GM12878 (cell line): ENCODE measurements at regions not wholly inside any gene's neighbourhood (a gene's known extent, or its start where the extent isn't known, plus 50 kb on each side); places are given as distances from the start of the nearest gene placed in this dataset.

Experiments
- ATAC-seq: fragments of 200-7000 bp; cut with Tn5 transposase; 3 replicates; pipeline ENCODE4 v1.9.1; 2020; ENCODE audit warnings: mild to moderate bottlenecking, moderate library complexity
- BruUV-seq: library from RNA; stranded (reverse); fragments of 400-500 nt; replicated peaks from 2 replicates; lab custom pipeline; 2021; lab: Mats Ljungman, UMichigan
- CTCF ChIA-PET: fragments of 300-600 bp; sonication (Branson Sonifier 250); formaldehyde crosslinking; extraction: SDS; loops from one replicate; lab custom pipeline; 2021; ENCODE audit warnings: inconsistent platforms; lab: Yijun Ruan, JAX
- POLR2A ChIA-PET: fragments of 350-600 bp; formaldehyde crosslinking; extraction: SDS; loops from one replicate; lab custom pipeline; 2021; ENCODE audit warnings: inconsistent platforms; lab: Charles Lee
- RAD21 ChIA-PET: fragments of 300-600 bp; sonication (Branson Sonifier 250); formaldehyde crosslinking; loops from one replicate; lab custom pipeline; 2023; ENCODE audit warnings: antibody characterized with exemption; ENCODE audit not compliant: unreplicated experiment; lab: Charles Lee
- SMC1A ChIA-PET: fragments of 300-600 bp; sonication (Branson Sonifier 250); formaldehyde crosslinking; loops from one replicate; lab custom pipeline; 2023; ENCODE audit not compliant: unreplicated experiment, uncharacterized antibody; lab: Charles Lee
- DNase-seq: peaks from one replicate; pipeline ENCODE4 v3.0.0-alpha.2; 2011; ENCODE audit warnings: low read depth, low spot score
- FAIRE-seq: peaks from 3 replicates; lab custom pipeline; 2011; peaks lifted over from hg19 to GRCh38; lab: Jason Lieb, UNC
- H2AFZ ChIP-seq: 2 replicates; pipeline ENCODE4 v1.6.0; 2011; ENCODE audit warnings: low read depth, low read length, control low read depth; ENCODE audit not compliant: control insufficient read depth
- H3K27ac ChIP-seq: 2 replicates; pipeline ENCODE4 v1.5.1; 2011; ENCODE audit warnings: control low read depth; ENCODE audit not compliant: control insufficient read depth, insufficient read depth
- H3K27me3 ChIP-seq, 2 experiments: replicated peaks in 1 of 2; 2 replicates each; pipeline versions ENCODE4 v1.6.0 to v1.6.1; 2011; ENCODE audit warnings: low read length in 1 of 2; ENCODE audit not compliant: control insufficient read depth in 2 of 2, insufficient read depth in 2 of 2
- H3K36me3 ChIP-seq, 2 experiments: 2 replicates each; pipeline ENCODE4 v1.5.1; 2011; ENCODE audit warnings: low read length in 1 of 2; ENCODE audit not compliant: control insufficient read depth in 2 of 2, insufficient read depth in 2 of 2
- H3K4me1 ChIP-seq: 2 replicates; pipeline ENCODE4 v1.6.1; 2011; ENCODE audit warnings: mild to moderate bottlenecking, low read length, moderate library complexity, mixed read lengths; ENCODE audit not compliant: control insufficient read depth, insufficient read depth
- H3K4me2 ChIP-seq: 2 replicates; pipeline ENCODE4 v1.6.0; 2011; ENCODE audit warnings: control low read depth; ENCODE audit not compliant: control insufficient read depth, insufficient read depth
- H3K4me3 ChIP-seq: fragments of 200-600 bp; sonication (generic); 2 replicates; pipeline ENCODE4 v1.5.1; 2016
- H3K79me2 ChIP-seq: 2 replicates; pipeline ENCODE4 v1.6.0; 2011; ENCODE audit warnings: low read length; ENCODE audit not compliant: control insufficient read depth, insufficient read depth
- H3K9ac ChIP-seq: 2 replicates; pipeline ENCODE4 v1.8.0; 2011; ENCODE audit warnings: low read length, control low read depth, mixed read lengths; ENCODE audit not compliant: control insufficient read depth, insufficient read depth
- H3K9me3 ChIP-seq: replicated peaks from 3 replicates; pipeline ENCODE4 v1.5.1; 2011; ENCODE audit warnings: mild to moderate bottlenecking, low read length; ENCODE audit not compliant: control insufficient read depth, insufficient read depth
- H4K20me1 ChIP-seq: 2 replicates; pipeline ENCODE4 v1.6.0; 2011; ENCODE audit not compliant: control insufficient read depth, insufficient read depth
- HDAC2 ChIP-seq: fragments of 200-600 bp; sonication (generic); IDR thresholded peaks from 2 replicates; pipeline ENCODE4 v1.6.1; 2017
- IRF4 ChIP-seq: IDR thresholded peaks from 2 replicates; pipeline ENCODE4 v1.6.1; 2011; ENCODE audit warnings: low read depth, low read length
- LARP7 ChIP-seq: fragments of 450-650 bp; IDR thresholded peaks from 2 replicates; pipeline ENCODE4 v1.6.1; 2017; ENCODE audit warnings: mild to moderate bottlenecking
- MEF2B ChIP-seq: fragments of 450-650 bp; IDR thresholded peaks from 2 replicates; pipeline ENCODE4 v1.6.1; 2018; ENCODE audit warnings: mild to moderate bottlenecking, moderate library complexity; ENCODE audit not compliant: partially characterized antibody, poor library complexity, severe bottlenecking
- MTA3 ChIP-seq: IDR thresholded peaks from 2 replicates; pipeline ENCODE4 v1.6.1; 2012; ENCODE audit warnings: low read length, inconsistent platforms, borderline replicate concordance
- NBN ChIP-seq: fragments of 450-650 bp; IDR thresholded peaks from 2 replicates; pipeline ENCODE4 v1.6.1; 2016
- SUZ12 ChIP-seq: fragments of 200-600 bp; sonication (generic); IDR thresholded peaks from one replicate; pipeline ENCODE4 v1.6.1; 2018; ENCODE audit warnings: antibody characterized with exemption, mild to moderate bottlenecking; ENCODE audit not compliant: unreplicated experiment
- TCF7 ChIP-seq: IDR thresholded peaks from 2 replicates; pipeline ENCODE4 v1.6.1; 2014; ENCODE audit warnings: antibody characterized with exemption, borderline replicate concordance
- WGBS: methylation state at CpG from one replicate; pipeline ENCODE4 v1.1.6; 2016; ENCODE audit warnings: low lambda C conversion rate; ENCODE audit not compliant: insufficient replicate concordance, insufficient coverage; ENCODE audit errors: missing lambda C conversion rate; 5-methylcytosine and 5-hydroxymethylcytosine counted together
- in situ Hi-C: fragments of 300-500 bp; cut with MboI; formaldehyde crosslinking; loops from 9 replicates; pipeline ENCODE4 v1.14.3; 2018; ENCODE audit warnings: mixed read lengths
- intact Hi-C: fragments of 100-400 bp; cut with micrococcal nuclease; formaldehyde crosslinking; loops from one replicate; pipeline ENCODE4 v1.14.2; 2022; ENCODE audit not compliant: unreplicated experiment

GRCh38 chr15:95326431-95327182 is 1003.9 kb upstream of the NR2F2 start:
- no peak for ATAC-seq
- Histone ChIP-seq H3K79me2 (no peaks in the 10 kb centered on the region), H3K4me1 (no peaks in the 10 kb centered on the region), H3K27me3 (no peaks in the 10 kb centered on the region), H3K36me3 (no peaks in the 10 kb centered on the region), H3K27ac (no peak overlapping the region), H2AFZ (no peak overlapping the region), H4K20me1 (no peaks in the 10 kb centered on the region), H3K9me3 (no peaks in the 10 kb centered on the region), H3K4me3 (no peak overlapping the region), H3K4me2 (no peak overlapping the region), H3K9ac (no peak overlapping the region)
- ChIA-PET RAD21 (no interaction called here), POLR2A (no interaction called here), SMC1A (no interaction called here), CTCF (interaction anchor here (0.7 kb wide), 1 partner anchor 12 kb away, joined by 3 read pairs; no protein-coding TSS in a partner anchor)
- WGBS: 73% methylated on average over 59 of the region's 59 CpGs
- in situ Hi-C loops (no loop called here), intact Hi-C loops (no loop called here)
- no peak for DNase-seq
- TF ChIP-seq LARP7 (0 out of 2 replicates have a peak, but pooled peaks have one; percentile 39), HDAC2 (no peak), MEF2B (peak; percentile 11)
- FAIRE-seq: no peak
- BruUV-seq: no TSS peak

DNA sequence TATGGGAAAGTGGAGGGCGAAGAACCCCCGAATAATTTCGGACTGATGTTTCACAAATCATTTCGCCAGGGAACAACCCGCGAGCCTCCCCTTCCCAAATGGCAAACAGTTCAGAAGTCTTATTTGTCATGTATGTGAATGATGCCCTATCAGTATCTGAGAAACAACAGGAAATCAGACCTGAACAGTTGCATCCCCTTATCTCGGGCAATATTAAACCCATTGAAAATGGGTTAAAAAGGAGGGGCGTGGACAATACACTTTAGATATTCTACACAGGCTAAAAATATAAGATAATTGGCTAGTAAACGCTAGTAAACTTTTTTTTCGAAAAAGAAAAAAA is 1003.3 kb upstream of the NR2F2 start:
- no peak overlapping the region for H3K9ac ChIP-seq
- no peaks in the 10 kb centered on the region for H4K20me1 ChIP-seq
- in situ Hi-C loops (no loop called here), intact Hi-C loops (no loop called here)
- CTCF ChIA-PET: no interaction called here
- no peak overlapping the region for H3K4me3 ChIP-seq
- BruUV-seq: no TSS peak
- no peaks in the 10 kb centered on the region for H3K36me3 ChIP-seq
- no peaks in the 10 kb centered on the region for H3K27me3 ChIP-seq
- POLR2A ChIA-PET: no interaction called here
- TF ChIP-seq SUZ12: no peak
- TF ChIP-seq MTA3: no peak
- no peak for TF ChIP-seq TCF7
- TF ChIP-seq IRF4: no peak
- no peak for TF ChIP-seq NBN
- RAD21 ChIA-PET: no interaction called here
- no peaks in the 10 kb centered on the region for H3K4me1 ChIP-seq
- no peaks in the 10 kb centered on the region for H3K9me3 ChIP-seq
- no peak overlapping the region for H3K4me2 ChIP-seq
- WGBS: 44% methylated on average over 10 of the region's 10 CpGs
- SMC1A ChIA-PET: no interaction called here
- ATAC-seq (no peak), FAIRE-seq (no peak), DNase-seq (no peak)
- no peak overlapping the region for H3K27ac ChIP-seq
- H3K79me2 ChIP-seq: no peaks in the 10 kb centered on the region
- H2AFZ ChIP-seq: no peak overlapping the region
